Epithelial cell of proximal tubule (primary cell): ENCODE measurements at regions not wholly inside any gene's neighbourhood (a gene's known extent, or its start where the extent isn't known, plus 50 kb on each side); places are given as distances from the start of the nearest gene placed in this dataset.

Source experiments
- DNase-seq: peaks from one replicate; pipeline ENCODE4 v3.0.0-alpha.2; 2011; ENCODE audit warnings: low read depth
- H3K4me3 ChIP-seq: 2 replicates; pipeline ENCODE4 v1.5.1; 2011; ENCODE audit warnings: low read depth, mild to moderate bottlenecking, low read length
- TF ChIP-seq, protein P1 (sequence below): conservative IDR thresholded peaks from 2 replicates; pipeline ENCODE4 v1.5.1; 2012; ENCODE audit warnings: low read depth, mild to moderate bottlenecking, low read length

DNA sequence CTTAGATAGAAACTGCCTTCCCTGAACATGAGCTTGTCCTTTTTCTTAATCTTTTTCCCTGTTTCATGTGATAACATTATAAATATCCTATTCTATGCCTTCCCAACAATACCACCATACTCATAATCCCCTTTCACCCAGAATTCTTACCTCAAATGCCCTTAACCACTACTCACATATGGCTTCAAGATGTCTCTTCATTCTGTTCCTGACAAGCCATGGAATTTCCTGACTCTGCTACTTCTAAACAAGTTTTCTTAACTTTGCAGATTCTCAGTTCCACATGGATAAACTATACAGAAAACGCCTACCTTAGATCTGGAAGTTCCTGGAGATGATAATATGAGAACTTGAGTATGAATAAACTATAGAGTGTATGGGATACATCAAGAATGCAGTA is 1217.8 kb downstream of the CDH8 start:
- H3K4me3 ChIP-seq, result no peak overlapping the region
- TF ChIP-seq, protein P1, sequence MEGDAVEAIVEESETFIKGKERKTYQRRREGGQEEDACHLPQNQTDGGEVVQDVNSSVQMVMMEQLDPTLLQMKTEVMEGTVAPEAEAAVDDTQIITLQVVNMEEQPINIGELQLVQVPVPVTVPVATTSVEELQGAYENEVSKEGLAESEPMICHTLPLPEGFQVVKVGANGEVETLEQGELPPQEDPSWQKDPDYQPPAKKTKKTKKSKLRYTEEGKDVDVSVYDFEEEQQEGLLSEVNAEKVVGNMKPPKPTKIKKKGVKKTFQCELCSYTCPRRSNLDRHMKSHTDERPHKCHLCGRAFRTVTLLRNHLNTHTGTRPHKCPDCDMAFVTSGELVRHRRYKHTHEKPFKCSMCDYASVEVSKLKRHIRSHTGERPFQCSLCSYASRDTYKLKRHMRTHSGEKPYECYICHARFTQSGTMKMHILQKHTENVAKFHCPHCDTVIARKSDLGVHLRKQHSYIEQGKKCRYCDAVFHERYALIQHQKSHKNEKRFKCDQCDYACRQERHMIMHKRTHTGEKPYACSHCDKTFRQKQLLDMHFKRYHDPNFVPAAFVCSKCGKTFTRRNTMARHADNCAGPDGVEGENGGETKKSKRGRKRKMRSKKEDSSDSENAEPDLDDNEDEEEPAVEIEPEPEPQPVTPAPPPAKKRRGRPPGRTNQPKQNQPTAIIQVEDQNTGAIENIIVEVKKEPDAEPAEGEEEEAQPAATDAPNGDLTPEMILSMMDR, result no peak
- no peak for DNase-seq

DNA sequence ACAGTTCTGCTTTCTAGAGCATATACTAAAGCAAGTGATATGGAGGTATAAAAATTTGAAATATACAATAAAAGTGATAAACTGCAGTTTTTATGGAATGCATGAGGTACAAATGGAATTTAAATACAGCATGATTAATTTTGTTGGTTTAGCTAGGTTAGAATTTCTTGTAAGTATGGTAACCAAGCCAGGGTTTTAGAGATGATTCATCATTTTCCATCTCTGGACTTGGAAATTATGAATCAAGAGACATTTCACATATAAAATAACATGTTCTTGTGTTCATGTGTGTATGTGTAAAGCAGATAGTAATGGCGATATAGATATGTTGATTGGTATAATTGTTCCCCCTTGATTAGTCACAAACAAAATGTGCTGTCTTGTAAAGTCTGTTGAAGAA is 1219.8 kb downstream of the CDH8 start:
- TF ChIP-seq, protein P1, result no peak
- H3K4me3 ChIP-seq, result no peak overlapping the region
- DNase-seq, result no peak

DNA sequence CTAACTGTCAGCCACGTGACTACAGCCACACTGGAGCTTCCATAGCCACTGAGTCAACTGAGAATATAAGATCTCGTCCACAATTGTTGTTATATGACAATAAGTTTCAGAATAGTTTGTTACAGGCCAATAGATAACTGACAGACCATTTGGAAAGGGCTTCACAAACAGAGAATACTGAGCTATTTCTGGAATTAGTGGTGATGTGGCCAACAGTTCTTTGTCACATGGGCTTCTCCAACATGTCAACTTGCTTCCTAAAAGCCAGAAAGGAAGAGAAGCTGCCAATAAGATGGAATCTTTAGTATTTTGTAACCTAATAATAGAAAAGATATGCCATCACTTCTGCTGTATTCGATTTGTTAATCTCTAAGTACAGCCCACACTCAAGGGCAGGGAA is 1220.4 kb downstream of the CDH8 start:
- H3K4me3 ChIP-seq, result no peak overlapping the region
- TF ChIP-seq, protein P1, result no peak

DNA sequence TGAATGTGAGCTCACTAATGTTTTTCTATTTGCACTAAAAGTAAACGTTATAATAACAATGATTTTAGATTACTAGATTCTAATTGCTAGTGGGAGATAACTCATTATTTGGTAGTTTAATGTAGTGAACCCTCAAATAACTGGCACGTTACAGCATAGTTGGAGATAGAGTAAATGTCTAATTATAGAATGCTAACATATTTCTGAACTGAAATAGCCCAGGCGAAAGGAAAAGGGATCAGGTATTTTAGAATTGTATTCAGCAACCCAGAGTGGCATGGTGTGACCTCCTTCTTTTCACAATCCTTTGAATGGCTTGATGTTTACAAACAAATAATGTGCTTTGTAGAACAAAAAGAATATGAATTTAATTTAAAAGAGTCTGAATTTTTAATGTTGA is 1221.2 kb downstream of the CDH8 start:
- TF ChIP-seq, protein P1, result no peak
- H3K4me3 ChIP-seq, result no peak overlapping the region
- DNase-seq, result no peak

More for the DNA sequence above, 1220.4 kb downstream of the CDH8 start:
- no peak for DNase-seq

DNA sequence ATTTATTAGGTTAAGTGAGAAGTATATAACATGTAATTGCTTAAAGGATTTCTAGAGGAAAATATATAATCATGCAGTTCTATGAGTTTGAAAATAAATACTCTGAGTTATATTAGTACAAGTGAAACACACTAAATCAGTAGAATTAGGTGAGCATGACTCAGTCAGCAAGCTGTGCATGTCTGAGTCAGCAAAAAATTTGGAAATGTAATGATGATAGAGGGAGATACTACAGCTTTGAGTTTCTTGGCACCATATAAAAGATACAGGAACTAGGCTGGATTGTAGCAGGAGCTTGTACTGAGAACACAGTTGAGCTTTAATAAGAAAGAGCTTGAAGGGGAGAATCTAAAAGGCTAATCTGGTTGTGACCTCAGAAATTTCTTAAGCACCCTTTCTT is 1224.6 kb downstream of the CDH8 start:
- DNase-seq, result no peak

DNA sequence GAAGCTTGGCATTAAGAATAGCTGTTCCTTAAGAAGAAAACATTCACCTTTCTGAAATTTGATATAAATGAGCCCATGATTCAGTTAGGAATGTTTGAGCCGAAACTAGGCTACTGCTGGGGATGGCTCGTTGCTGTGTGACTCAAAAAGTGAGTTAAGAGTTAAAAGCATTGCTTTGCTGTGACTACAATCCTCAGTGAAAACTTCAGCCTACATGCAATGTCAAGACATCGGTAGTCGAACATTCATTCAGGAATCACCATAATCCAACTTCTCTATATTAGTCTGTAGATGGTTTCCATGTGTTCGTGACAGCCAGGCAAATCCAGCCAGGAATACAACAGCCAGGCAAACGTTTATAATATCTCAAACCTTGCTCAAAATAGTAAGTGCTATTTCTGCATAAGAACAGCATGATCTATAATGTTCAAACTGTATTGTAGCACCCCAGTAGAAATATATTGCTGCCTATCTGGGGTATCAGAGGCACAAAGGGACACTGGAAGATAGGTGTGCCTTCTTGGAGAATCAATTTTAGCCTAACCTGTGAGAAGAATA is 1225.1 kb downstream of the CDH8 start:
- TF ChIP-seq, protein P1, result no peak

More for the DNA sequence above, 1224.6 kb downstream of the CDH8 start:
- H3K4me3 ChIP-seq, result no peak overlapping the region
- TF ChIP-seq, protein P1, result no peak

DNA sequence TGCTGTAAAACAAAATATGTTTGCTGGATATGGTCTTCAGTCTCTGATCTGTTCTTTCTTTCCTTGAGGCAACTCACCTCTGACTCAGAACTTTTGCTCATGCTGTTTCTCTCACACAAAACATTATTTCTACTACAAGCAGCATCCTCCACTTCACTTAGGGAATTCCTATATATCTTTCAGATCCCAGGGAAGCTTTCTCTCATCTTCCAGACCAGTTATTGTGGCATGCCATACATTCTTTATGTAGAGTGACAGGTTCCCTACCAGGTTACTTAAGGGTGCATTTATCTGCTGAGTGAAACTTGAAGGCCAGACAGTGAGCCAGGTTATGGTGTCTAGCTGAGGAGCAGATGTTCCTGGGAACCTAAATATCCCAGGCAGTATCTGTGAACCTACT is 1226.0 kb downstream of the CDH8 start:
- H3K4me3 ChIP-seq, result no peak overlapping the region
- TF ChIP-seq, protein P1, result no peak
- no peak for DNase-seq

More for the DNA sequence above, 1225.1 kb downstream of the CDH8 start:
- DNase-seq, result no peak
- no peak overlapping the region for H3K4me3 ChIP-seq
